ENCODE measurements at regions not wholly inside any gene's neighbourhood (a gene's known extent, or its start where the extent isn't known, plus 50 kb on each side); places are given as distances from the start of the nearest gene placed in this dataset.

- ChIA-PET CTCF (no interaction called here), POLR2A (no interaction called here)
- TF ChIP-seq FOXA1 (IDR thresholded peaks at IDR 0.05) (no peak), TARDBP (IDR thresholded peaks at IDR 0.05) (no peak), HDGF (IDR thresholded peaks at IDR 0.05; ENCODE audit: borderline replicate concordance) (no peak), BHLHE40 (IDR thresholded peaks at IDR 0.05; ENCODE audit: borderline replicate concordance) (no peak)
- no peak for DNase-seq (ENCODE audit: extremely low spot score)
These were observed 701.5 kb downstream of the BCL11A start for GRCh38 chr2:59851836-59852475.

GRCh38 chr2:59850554-59850953 is 702.9 kb downstream of the BCL11A start:
- CTCF ChIA-PET: no interaction called here
- POLR2A ChIA-PET: no interaction called here
- TF ChIP-seq FOXK2 (IDR thresholded peaks at IDR 0.05) (no peak), NFRKB (IDR thresholded peaks at IDR 0.05) (no peak), TARDBP (IDR thresholded peaks at IDR 0.05) (no peak), ELF4 (IDR thresholded peaks at IDR 0.05) (no peak), ARNT (IDR thresholded peaks at IDR 0.05) (no peak), LEF1 (IDR thresholded peaks at IDR 0.05; ENCODE audit: borderline replicate concordance) (no peak), FOXM1 (IDR thresholded peaks at IDR 0.05; ENCODE audit: borderline replicate concordance) (no peak), ZNF384 (IDR thresholded peaks at IDR 0.05) (no peak), BHLHE40 (IDR thresholded peaks at IDR 0.05; ENCODE audit: borderline replicate concordance) (no peak), FOXA1 (IDR thresholded peaks at IDR 0.05) (no peak), PKNOX1 (IDR thresholded peaks at IDR 0.05) (no peak), HDGF (IDR thresholded peaks at IDR 0.05; ENCODE audit: borderline replicate concordance) (no peak), SP1 (IDR thresholded peaks at IDR 0.05) (no peak), CTBP1 (IDR thresholded peaks at IDR 0.05; ENCODE audit: borderline replicate concordance) (no peak), SUZ12 (IDR thresholded peaks at IDR 0.05) (no peak), L3MBTL2 (conservative IDR thresholded peaks at IDR 0.05) (no peak)

GRCh38 chr2:59833941-59834340 is 719.5 kb downstream of the BCL11A start:
- no peak for DNase-seq (ENCODE audit: extremely low spot score)
- TF ChIP-seq NFRKB (IDR thresholded peaks at IDR 0.05): no peak
- no peak for TF ChIP-seq CTBP1 (IDR thresholded peaks at IDR 0.05; ENCODE audit: borderline replicate concordance)
- TF ChIP-seq PKNOX1 (IDR thresholded peaks at IDR 0.05): no peak
- no peak for TF ChIP-seq SUZ12 (IDR thresholded peaks at IDR 0.05)
- TF ChIP-seq ZNF384 (IDR thresholded peaks at IDR 0.05): no peak
- no peak for TF ChIP-seq BHLHE40 (IDR thresholded peaks at IDR 0.05; ENCODE audit: borderline replicate concordance)
- no peak for TF ChIP-seq ELF4 (IDR thresholded peaks at IDR 0.05)
- no peak for TF ChIP-seq HDGF (IDR thresholded peaks at IDR 0.05; ENCODE audit: borderline replicate concordance)
- TF ChIP-seq ARNT (IDR thresholded peaks at IDR 0.05): no peak
- no peak for TF ChIP-seq TARDBP (IDR thresholded peaks at IDR 0.05)
- TF ChIP-seq FOXA1 (IDR thresholded peaks at IDR 0.05): no peak
- no peak for TF ChIP-seq LEF1 (IDR thresholded peaks at IDR 0.05; ENCODE audit: borderline replicate concordance)
- no peak for TF ChIP-seq FOXM1 (IDR thresholded peaks at IDR 0.05; ENCODE audit: borderline replicate concordance)
- TF ChIP-seq SP1 (IDR thresholded peaks at IDR 0.05): no peak
- TF ChIP-seq FOXK2 (IDR thresholded peaks at IDR 0.05): no peak
- no peak for TF ChIP-seq L3MBTL2 (conservative IDR thresholded peaks at IDR 0.05)
- POLR2A ChIA-PET: no interaction called here
- CTCF ChIA-PET: no interaction called here

More at GRCh38 chr2:59850554-59850953, 702.9 kb downstream of the BCL11A start:
- DNase-seq (ENCODE audit: extremely low spot score): no peak

- POLR2A ChIA-PET: no interaction called here
- no peak for TF ChIP-seq FOXM1 (IDR thresholded peaks at IDR 0.05; ENCODE audit: borderline replicate concordance)
- no peak for TF ChIP-seq HDGF (IDR thresholded peaks at IDR 0.05; ENCODE audit: borderline replicate concordance)
- no peak for TF ChIP-seq L3MBTL2 (conservative IDR thresholded peaks at IDR 0.05)
- no peak for TF ChIP-seq TARDBP (IDR thresholded peaks at IDR 0.05)
- TF ChIP-seq ARNT (IDR thresholded peaks at IDR 0.05): no peak
- TF ChIP-seq PKNOX1 (IDR thresholded peaks at IDR 0.05): no peak
- TF ChIP-seq SUZ12 (IDR thresholded peaks at IDR 0.05): no peak
- TF ChIP-seq NFRKB (IDR thresholded peaks at IDR 0.05): no peak
- no peak for TF ChIP-seq ZNF384 (IDR thresholded peaks at IDR 0.05)
- TF ChIP-seq SP1 (IDR thresholded peaks at IDR 0.05): no peak
- TF ChIP-seq FOXA1 (IDR thresholded peaks at IDR 0.05): no peak
- TF ChIP-seq FOXK2 (IDR thresholded peaks at IDR 0.05): no peak
- no peak for TF ChIP-seq CTBP1 (IDR thresholded peaks at IDR 0.05; ENCODE audit: borderline replicate concordance)
- no peak for TF ChIP-seq LEF1 (IDR thresholded peaks at IDR 0.05; ENCODE audit: borderline replicate concordance)
- no peak for TF ChIP-seq BHLHE40 (IDR thresholded peaks at IDR 0.05; ENCODE audit: borderline replicate concordance)
- no peak for TF ChIP-seq ELF4 (IDR thresholded peaks at IDR 0.05)
- CTCF ChIA-PET: no interaction called here
- no peak for DNase-seq (ENCODE audit: extremely low spot score)
These were observed 722.9 kb downstream of the BCL11A start for GRCh38 chr2:59830601-59831000.

- ChIA-PET CTCF (no interaction called here), POLR2A (no interaction called here)
- no peak for DNase-seq (ENCODE audit: extremely low spot score)
- no peak for TF ChIP-seq LEF1 (IDR thresholded peaks at IDR 0.05; ENCODE audit: borderline replicate concordance)
- TF ChIP-seq TARDBP (IDR thresholded peaks at IDR 0.05): no peak
- no peak for TF ChIP-seq SP1 (IDR thresholded peaks at IDR 0.05)
- TF ChIP-seq BHLHE40 (IDR thresholded peaks at IDR 0.05; ENCODE audit: borderline replicate concordance): no peak
- TF ChIP-seq SUZ12 (IDR thresholded peaks at IDR 0.05): no peak
- TF ChIP-seq HDGF (IDR thresholded peaks at IDR 0.05; ENCODE audit: borderline replicate concordance): no peak
- no peak for TF ChIP-seq FOXK2 (IDR thresholded peaks at IDR 0.05)
- TF ChIP-seq CTBP1 (IDR thresholded peaks at IDR 0.05; ENCODE audit: borderline replicate concordance): no peak
- no peak for TF ChIP-seq FOXA1 (IDR thresholded peaks at IDR 0.05)
- TF ChIP-seq ZNF384 (IDR thresholded peaks at IDR 0.05): no peak
- TF ChIP-seq PKNOX1 (IDR thresholded peaks at IDR 0.05): no peak
- TF ChIP-seq NFRKB (IDR thresholded peaks at IDR 0.05): no peak
- TF ChIP-seq L3MBTL2 (conservative IDR thresholded peaks at IDR 0.05): no peak
- TF ChIP-seq ARNT (IDR thresholded peaks at IDR 0.05): no peak
- no peak for TF ChIP-seq FOXM1 (IDR thresholded peaks at IDR 0.05; ENCODE audit: borderline replicate concordance)
- no peak for TF ChIP-seq ELF4 (IDR thresholded peaks at IDR 0.05)
These were observed 725.8 kb downstream of the BCL11A start for GRCh38 chr2:59827677-59828076.

All from HEK293T (cell line).